A673 (cell line): ENCODE measurements at regions not wholly inside any gene's neighbourhood (a gene's known extent, or its start where the extent isn't known, plus 50 kb on each side); places are given as distances from the start of the nearest gene placed in this dataset.

Experiments
- BruUV-seq: library from RNA; stranded (reverse); fragments of 400-500 nt; replicated peaks from 2 replicates; lab custom pipeline; 2021; lab: Mats Ljungman, UMichigan
- CTCF ChIA-PET: fragments of 300-600 bp; sonication (Branson Sonifier 250); formaldehyde crosslinking; loops from one replicate; lab custom pipeline; 2022; ENCODE audit warnings: antibody characterized with exemption; lab: Charles Lee
- POLR2A ChIA-PET: fragments of 300-600 bp; sonication (Branson Sonifier 250); formaldehyde crosslinking; loops from one replicate; lab custom pipeline; 2022; ENCODE audit warnings: antibody characterized with exemption; ENCODE audit not compliant: low non-redundant PET; lab: Charles Lee
- DNase-seq: peaks from one replicate; pipeline ENCODE4 v3.0.0-alpha.2; 2015; ENCODE audit warnings: low spot score
- H3K27ac ChIP-seq: fragments of 200-600 bp; sonication (generic); 2 replicates; pipeline ENCODE4 v1.5.1; 2016; ENCODE audit warnings: mixed run types, low read depth, mild to moderate bottlenecking, mixed read lengths, antibody characterized with exemption, low read length; ENCODE audit not compliant: poor library complexity, severe bottlenecking
- H3K27me3 ChIP-seq: fragments of 200-600 bp; sonication (generic); replicated peaks from 2 replicates; pipeline ENCODE4 v1.6.1; 2017; ENCODE audit warnings: mixed run types, low read depth, mild to moderate bottlenecking, mixed read lengths, antibody characterized with exemption, low read length; ENCODE audit not compliant: insufficient read depth, poor library complexity
- H3K36me3 ChIP-seq: fragments of 200-600 bp; sonication (generic); 2 replicates; pipeline ENCODE4 v1.6.1; 2016; ENCODE audit warnings: mixed run types, mild to moderate bottlenecking, mixed read lengths, antibody characterized with exemption, low read length; ENCODE audit not compliant: insufficient read depth, poor library complexity, severe bottlenecking
- H3K4me1 ChIP-seq: fragments of 200-600 bp; sonication (generic); 2 replicates; pipeline ENCODE4 v1.6.1; 2017; ENCODE audit warnings: mixed run types, mild to moderate bottlenecking, mixed read lengths, antibody characterized with exemption, low read length; ENCODE audit not compliant: insufficient read depth, poor library complexity, severe bottlenecking
- H3K4me3 ChIP-seq: fragments of 200-600 bp; sonication (generic); 2 replicates; pipeline ENCODE4 v1.5.1; 2016; ENCODE audit warnings: low read depth, mixed run types, mild to moderate bottlenecking, mixed read lengths, low read length; ENCODE audit not compliant: poor library complexity, severe bottlenecking
- H3K9me3 ChIP-seq: fragments of 200-600 bp; sonication (generic); 2 replicates; pipeline ENCODE4 v1.6.1; 2016; ENCODE audit warnings: mixed run types, low read depth, mild to moderate bottlenecking, mixed read lengths, antibody characterized with exemption, low read length; ENCODE audit not compliant: poor library complexity, severe bottlenecking
- CTCF ChIP-seq: fragments of 300-800, 200-600 bp; sonication (generic); conservative IDR thresholded peaks from 2 replicates; pipeline ENCODE4 v1.5.1; 2017; ENCODE audit warnings: low read depth, mild to moderate bottlenecking, antibody characterized with exemption, low read length, moderate library complexity, mixed read lengths
- EZH2 ChIP-seq: fragments of 200-600 bp; sonication (generic); IDR thresholded peaks from 2 replicates; pipeline ENCODE4 v1.6.1; 2017; ENCODE audit warnings: borderline replicate concordance, low read depth, mild to moderate bottlenecking, mixed read lengths, antibody characterized with exemption, low read length; ENCODE audit not compliant: poor library complexity, severe bottlenecking
- intact Hi-C: fragments of 100-400 bp; cut with micrococcal nuclease; formaldehyde crosslinking; loops from one replicate; pipeline ENCODE4 v1.10.0; 2022; ENCODE audit not compliant: unreplicated experiment

DNA sequence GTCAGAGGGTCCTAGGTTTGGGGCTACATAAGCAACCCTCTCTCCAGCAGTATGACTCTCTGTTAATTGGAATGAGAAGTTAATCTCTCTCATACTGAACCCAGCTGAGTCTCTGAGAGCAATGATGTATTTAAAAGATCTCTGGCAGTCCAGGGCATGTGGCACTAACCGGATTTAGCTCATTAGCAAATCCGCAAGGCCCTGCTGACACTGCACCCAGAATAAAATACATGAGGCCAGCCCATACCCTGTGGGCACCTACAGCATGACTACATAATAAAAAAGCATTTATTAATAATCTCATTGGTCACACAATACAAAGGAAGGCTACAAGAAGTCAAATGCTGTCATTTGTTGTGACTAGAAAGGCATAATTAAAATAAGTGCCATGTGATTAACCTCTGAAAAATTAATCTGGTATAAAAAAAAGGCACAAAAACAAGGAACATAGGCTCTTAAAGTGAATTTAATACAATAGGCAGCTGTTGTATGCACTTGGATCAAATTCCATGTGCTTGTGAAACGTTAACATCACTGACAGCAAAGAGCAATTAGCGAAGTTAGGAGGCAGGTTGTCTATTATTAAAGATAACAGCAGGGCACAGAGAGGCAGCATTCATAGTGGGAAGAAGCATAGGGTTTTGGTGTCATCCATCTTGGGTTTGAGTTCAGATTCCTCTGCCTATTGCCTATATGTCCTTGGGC, 381.2 kb downstream of the WDR72 start:
- DNase-seq = no peak
- ChIA-PET POLR2A (no interaction called here), CTCF (no interaction called here)
- Histone ChIP-seq H3K4me3 (no peak overlapping the region), H3K27me3 (no peaks in the 10 kb centered on the region), H3K36me3 (no peaks in the 10 kb centered on the region), H3K4me1 (no peaks in the 10 kb centered on the region), H3K9me3 (peaks cover 4% of the 10 kb centered on the region), H3K27ac (no peak overlapping the region)
- no TSS peak for BruUV-seq
- TF ChIP-seq EZH2 (no peak), CTCF (no peak)
- intact Hi-C loops = no loop called here

DNA sequence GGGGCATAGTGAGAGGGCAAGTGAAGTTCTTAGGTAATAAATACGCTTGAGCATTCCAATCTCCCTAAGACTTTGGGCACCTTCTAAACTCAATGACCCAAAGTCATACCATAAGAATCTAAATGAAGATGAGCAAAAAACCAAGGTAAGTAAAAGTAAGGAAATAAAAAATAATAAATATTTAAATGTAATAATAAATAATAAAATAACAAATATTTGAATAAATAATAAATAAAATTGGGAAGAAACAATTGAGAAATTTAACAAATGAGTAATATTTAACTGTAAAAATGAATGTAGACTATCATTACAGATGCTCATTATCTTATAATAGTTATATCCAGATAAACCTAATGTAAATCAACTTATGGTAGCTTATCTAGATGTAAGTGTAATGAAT, 391.7 kb downstream of the WDR72 start:
- POLR2A ChIA-PET = no interaction called here
- intact Hi-C loops = no loop called here
- TF ChIP-seq EZH2 = no peak
- TF ChIP-seq CTCF = no peak
- H3K27me3 ChIP-seq = no peaks in the 10 kb centered on the region
- CTCF ChIA-PET = no interaction called here
- no peaks in the 10 kb centered on the region for H3K4me1 ChIP-seq
- no peak overlapping the region for H3K27ac ChIP-seq
- no peak overlapping the region for H3K4me3 ChIP-seq
- H3K9me3 ChIP-seq = peaks cover 7% of the 10 kb centered on the region
- BruUV-seq = no TSS peak
- DNase-seq = no peak
- no peaks in the 10 kb centered on the region for H3K36me3 ChIP-seq

DNA sequence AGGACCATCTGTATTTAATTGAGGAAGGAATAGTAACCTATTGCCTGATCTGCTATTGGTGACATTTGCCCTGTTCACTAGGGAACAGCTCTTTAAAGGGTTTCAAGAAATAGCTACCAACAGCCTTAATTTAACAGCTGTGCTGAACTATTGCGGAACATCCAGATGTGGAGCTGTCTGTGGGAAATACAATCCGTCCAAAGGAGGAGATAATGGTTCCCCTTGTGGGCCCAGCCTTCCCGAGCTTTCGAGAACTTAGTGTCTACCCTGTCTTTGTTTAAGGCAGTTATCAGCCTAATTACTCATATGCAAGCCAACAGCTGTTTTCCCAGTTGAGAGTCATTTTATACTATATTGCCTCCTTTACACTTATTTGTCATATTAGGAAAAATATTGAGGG, 398.6 kb downstream of the WDR72 start:
- no TSS peak for BruUV-seq
- ChIA-PET CTCF (no interaction called here), POLR2A (no interaction called here)
- no peak overlapping the region for H3K4me3 ChIP-seq
- H3K4me1 ChIP-seq = no peaks in the 10 kb centered on the region
- DNase-seq = no peak
- intact Hi-C loops = no loop called here
- H3K36me3 ChIP-seq = no peaks in the 10 kb centered on the region
- no peaks in the 10 kb centered on the region for H3K9me3 ChIP-seq
- no peaks in the 10 kb centered on the region for H3K27me3 ChIP-seq
- TF ChIP-seq EZH2 (no peak), CTCF (no peak)
- H3K27ac ChIP-seq = no peak overlapping the region
